Heart left ventricle (tissue), 16 donors: ENCODE measurements at regions not wholly inside any gene's neighbourhood (a gene's known extent, or its start where the extent isn't known, plus 50 kb on each side); places are given as distances from the start of the nearest gene placed in this dataset.

Experiments
- ATAC-seq, 4 donors: fragments of 200-7000 bp; cut with Tn5 transposase; one replicate each; pipeline ENCODE4 v1.9.1; 2020 to 2022; ENCODE audit warnings: moderate library complexity in 4 of 4, mild to moderate bottlenecking in 3 of 4, moderate number of reproducible peaks in 1 of 4
- DNase-seq, 5 donors: peaks; one replicate each; pipeline ENCODE4 v3.0.0-alpha.2; 2020
- H3K27ac ChIP-seq, 12 donors: fragments of 200-600 bp; sonication (generic) in 4 of 12; one replicate each; pipeline versions ENCODE4 v1.5.0 to v1.8.0; 2016 to 2022; ENCODE audit warnings: mild to moderate bottlenecking in 2 of 12
- H3K27me3 ChIP-seq, 9 donors: fragments of 200-600 bp; sonication (generic) in 2 of 9; one replicate each; pipeline versions ENCODE4 v1.5.1 to v1.8.0; 2016 to 2022; ENCODE audit warnings: mild to moderate bottlenecking in 3 of 9
- H3K36me3 ChIP-seq, 9 donors: fragments of 200-600 bp; sonication (generic) in 2 of 9; one replicate each; pipeline versions ENCODE4 v1.5.0 to v1.8.0; 2018 to 2022; ENCODE audit warnings: mild to moderate bottlenecking in 2 of 9
- H3K4me1 ChIP-seq, 12 donors: fragments of 200-600 bp; sonication (generic) in 4 of 12; one replicate each; pipeline versions ENCODE4 v1.5.0 to v1.8.0; 2016 to 2022; ENCODE audit warnings: mild to moderate bottlenecking in 3 of 12
- H3K4me3 ChIP-seq, 12 donors: fragments of 200-600 bp; sonication (generic) in 4 of 12; one replicate each; pipeline versions ENCODE4 v1.5.0 to v1.8.0; 2017 to 2022; ENCODE audit warnings: mild to moderate bottlenecking in 9 of 12, moderate library complexity in 4 of 12
- H3K9me3 ChIP-seq, 12 donors: fragments of 200-600 bp; sonication (generic) in 4 of 12; one replicate each; pipeline versions ENCODE4 v1.5.0 to v1.8.0; 2016 to 2022; ENCODE audit warnings: mild to moderate bottlenecking in 1 of 12
- CTCF ChIP-seq, 12 donors: fragments of 200-600 bp; sonication (generic) in 4 of 12; IDR thresholded peaks; one replicate each; pipeline versions ENCODE4 v1.5.0 to v1.8.0; 2018 to 2022; ENCODE audit warnings: antibody characterized with exemption in 12 of 12, mild to moderate bottlenecking in 5 of 12
- POLR2A ChIP-seq, 2 donors: fragments of 450-650 bp; IDR thresholded peaks; one replicate each; pipeline ENCODE4 v1.6.1; 2017; ENCODE audit warnings: antibody characterized with exemption in 2 of 2, mild to moderate bottlenecking in 2 of 2, moderate library complexity in 2 of 2
- WGBS, 4 donors: extraction: QIAGEN DNeasy Blood & Tissue Kit in 2 of 4; methylation state at CpG; one replicate each; pipeline versions ENCODE4 v1.1.5 to v1.1.7; 2013 to 2018; 5-methylcytosine and 5-hydroxymethylcytosine counted together
- intact Hi-C, 10 donors: fragments of 100-400 bp; cut with DNase I; formaldehyde crosslinking; loops; one replicate each; pipeline versions ENCODE4 v1.11.1 to v1.14.2; 2022
- donor health status: ischemic (EF 13 %, LVEDD 7.1; RV severe dilation, severe dysfunction).
- donor health status: healthy with polysubstance abuse.
- donor health status: DM: no; HTN: yes; CAD: no.
- donor health status: DM: no; HTN: no; CAD: no.
- donor health status: ischemic (EF 25% LVEDD 6.9; RV normal size, moderate dysfunction).
- donor health status: ischemic (EF 25% LVEDD 5.7; RV mildly dilated, moderate dysfunction).
- donor health status: healthy.
- donor health status: DM: yes; HTN: yes; CAD: no.
- donor health status: ischemic (EF 35%, LVEDD 5.7; RV mildly dilated, moderate dysfunction).
- donor health status: nonischemic (EF 11% LVEDD 7.7; RV severe dilation, severe dysfunction).
- donor health status: DM: yes; HTN: yes; CAD: no.
- donor health status: PGD.
- donor health status: ischemic (EF 29% LVEDD 5.4; RV normal size, mild dysfunction).
- donor health status: nonischemic (EF 23%, LVEDD 6.1; RV moderate dilation, normal function).

DNA sequence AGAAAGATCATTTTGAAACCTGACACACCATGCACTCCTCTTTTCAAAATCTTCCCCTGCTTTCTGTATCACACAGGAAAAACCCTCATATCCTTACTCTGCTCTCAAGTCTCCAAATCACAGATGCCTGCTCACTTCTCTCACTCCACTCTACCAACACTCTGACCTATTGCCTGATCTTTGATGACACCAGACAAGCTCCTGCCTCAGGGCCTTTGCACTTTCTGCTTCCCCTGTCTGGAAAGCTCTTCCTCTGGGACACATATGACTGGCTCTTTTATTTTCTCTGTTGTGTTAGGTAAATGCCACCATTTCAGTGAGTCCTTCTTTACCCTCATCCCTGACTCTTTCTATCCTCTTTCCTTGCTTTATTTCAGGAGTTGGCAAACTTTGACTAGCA is 1300.7 kb upstream of the ZEB2 start:
- intact Hi-C loops, result no loop called here
- Histone ChIP-seq H3K27me3 (no peaks in the 10 kb centered on the region), H3K9me3 (no peaks in the 10 kb centered on the region), H3K36me3 (no peaks in the 10 kb centered on the region), H3K27ac (no peak overlapping the region), H3K4me1 (no peaks in the 10 kb centered on the region), H3K4me3 (no peak overlapping the region)
- DNase-seq (no peak), ATAC-seq (no peak)
- TF ChIP-seq POLR2A (IDR thresholded peaks at IDR 0.05) (no peak), CTCF (IDR thresholded peaks at IDR 0.05) (no peak)

DNA sequence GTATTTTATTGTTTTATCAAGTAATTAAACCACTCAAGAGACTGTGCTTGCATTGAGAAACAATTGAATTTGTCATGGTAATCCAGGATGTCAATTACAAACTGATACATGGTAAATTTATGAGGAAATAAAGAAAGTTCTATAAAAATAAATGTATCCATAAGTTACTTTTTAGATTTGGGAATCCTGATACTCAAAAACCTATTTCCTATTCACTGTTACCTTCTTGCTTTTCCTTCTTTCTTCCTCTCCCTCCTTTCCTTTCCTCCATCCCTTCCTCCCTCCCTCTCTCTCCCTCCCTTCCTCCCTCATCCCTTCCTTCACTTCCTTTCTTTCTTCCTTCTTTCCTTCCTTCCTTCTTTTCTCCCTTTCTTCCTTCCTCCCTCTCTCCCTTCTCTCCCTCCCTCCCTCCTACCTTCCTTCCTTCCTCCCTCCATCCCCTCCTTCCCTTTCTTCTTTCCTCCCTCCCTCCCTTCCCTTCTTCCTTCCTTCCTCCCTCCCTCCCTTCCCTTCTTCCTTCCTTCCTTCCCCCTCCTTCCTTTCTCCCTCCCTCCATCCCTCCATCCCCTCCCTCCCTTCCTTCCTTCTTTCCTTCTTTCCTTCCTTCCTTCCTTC is 1299.1 kb upstream of the ZEB2 start:
- Histone ChIP-seq H3K27me3 (no peaks in the 10 kb centered on the region), H3K27ac (no peak overlapping the region), H3K4me1 (no peaks in the 10 kb centered on the region), H3K4me3 (no peak overlapping the region), H3K36me3 (no peaks in the 10 kb centered on the region), H3K9me3 (no peaks in the 10 kb centered on the region)
- intact Hi-C loops, result no loop called here
- no peak for TF ChIP-seq CTCF (IDR thresholded peaks at IDR 0.05)
- no peak for TF ChIP-seq POLR2A (IDR thresholded peaks at IDR 0.05)
- DNase-seq (no peak), ATAC-seq (no peak)

GRCh38 chr2:145815933-145816332 is 1296.0 kb upstream of the ZEB2 start:
- peaks cover 0 to 8% (median 0%) of the 10 kb centered on the region in 12 donors for H3K4me1 ChIP-seq
- no peak overlapping the region for H3K27ac ChIP-seq
- no peak for TF ChIP-seq CTCF (IDR thresholded peaks at IDR 0.05)
- no peak for TF ChIP-seq POLR2A (IDR thresholded peaks at IDR 0.05)
- ATAC-seq (no peak), DNase-seq (no peak)
- 73 to 88% (median 79%) methylated on average over 1 of the region's 1 CpG for WGBS, 4 donors
- no peaks in the 10 kb centered on the region for H3K36me3 ChIP-seq
- H3K4me3 ChIP-seq, result no peak overlapping the region
- H3K9me3 ChIP-seq, result no peaks in the 10 kb centered on the region
- no peaks in the 10 kb centered on the region for H3K27me3 ChIP-seq
- intact Hi-C loops, result no loop called here

DNA sequence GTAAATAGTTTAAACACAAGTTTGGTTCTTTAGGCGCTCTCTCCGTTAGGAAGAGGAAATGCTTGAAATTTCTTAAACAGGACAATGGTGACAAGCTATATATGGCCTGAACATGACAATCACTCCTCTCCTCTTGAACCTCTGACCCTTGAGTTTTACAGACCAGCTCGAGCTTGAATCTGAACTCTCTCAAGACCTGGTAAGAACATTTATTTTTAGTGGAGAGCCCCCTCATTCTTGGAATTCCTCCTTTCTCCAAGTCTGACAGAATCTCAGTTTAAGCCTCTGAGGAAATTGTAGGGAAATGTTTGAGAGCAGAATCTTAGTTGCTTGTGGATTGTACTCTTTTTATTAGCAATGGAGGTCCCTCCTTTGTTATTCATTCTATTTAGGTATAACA is 1293.6 kb upstream of the ZEB2 start:
- ATAC-seq (no peak), DNase-seq (no peak)
- no peaks in the 10 kb centered on the region for H3K36me3 ChIP-seq
- TF ChIP-seq POLR2A (IDR thresholded peaks at IDR 0.05) (no peak), CTCF (IDR thresholded peaks at IDR 0.05) (no peak)
- H3K4me3 ChIP-seq, result no peak overlapping the region
- intact Hi-C loops, result no loop called here
- no peaks in the 10 kb centered on the region for H3K27me3 ChIP-seq
- H3K9me3 ChIP-seq, result no peaks in the 10 kb centered on the region
- H3K27ac ChIP-seq, result peak overlapping the region in 2 of 12 donors; percentile 4 to 26
- 24 to 38% (median 32%) methylated on average over 3 of the region's 3 CpGs for WGBS, 4 donors
- peaks cover 0 to 8% (median 0%) of the 10 kb centered on the region in 12 donors for H3K4me1 ChIP-seq
